Gastroesophageal sphincter (tissue), 3 donors: ENCODE measurements at regions not wholly inside any gene's neighbourhood (a gene's known extent, or its start where the extent isn't known, plus 50 kb on each side); places are given as distances from the start of the nearest gene placed in this dataset.

Source experiments
- EP300 ChIP-seq: sonication (generic); formaldehyde crosslinking; IDR thresholded peaks from one replicate; pipeline ENCODE4 v1.6.1; 2017; ENCODE audit warnings: antibody characterized with exemption, mild to moderate bottlenecking
- TF ChIP-seq, protein P1 (sequence below), 4 experiments: fragments of 200-600 bp in 2 of 4; fragments of 450-650 bp in 2 of 4; sonication (generic) in 1 of 4; IDR thresholded peaks; one replicate each; pipeline ENCODE4 v1.5.1; 2017 to 2019; ENCODE audit warnings: antibody characterized with exemption in 4 of 4, mild to moderate bottlenecking in 2 of 4, moderate library complexity in 2 of 4

- TF ChIP-seq EP300, result no peak
- TF ChIP-seq, protein P1, sequence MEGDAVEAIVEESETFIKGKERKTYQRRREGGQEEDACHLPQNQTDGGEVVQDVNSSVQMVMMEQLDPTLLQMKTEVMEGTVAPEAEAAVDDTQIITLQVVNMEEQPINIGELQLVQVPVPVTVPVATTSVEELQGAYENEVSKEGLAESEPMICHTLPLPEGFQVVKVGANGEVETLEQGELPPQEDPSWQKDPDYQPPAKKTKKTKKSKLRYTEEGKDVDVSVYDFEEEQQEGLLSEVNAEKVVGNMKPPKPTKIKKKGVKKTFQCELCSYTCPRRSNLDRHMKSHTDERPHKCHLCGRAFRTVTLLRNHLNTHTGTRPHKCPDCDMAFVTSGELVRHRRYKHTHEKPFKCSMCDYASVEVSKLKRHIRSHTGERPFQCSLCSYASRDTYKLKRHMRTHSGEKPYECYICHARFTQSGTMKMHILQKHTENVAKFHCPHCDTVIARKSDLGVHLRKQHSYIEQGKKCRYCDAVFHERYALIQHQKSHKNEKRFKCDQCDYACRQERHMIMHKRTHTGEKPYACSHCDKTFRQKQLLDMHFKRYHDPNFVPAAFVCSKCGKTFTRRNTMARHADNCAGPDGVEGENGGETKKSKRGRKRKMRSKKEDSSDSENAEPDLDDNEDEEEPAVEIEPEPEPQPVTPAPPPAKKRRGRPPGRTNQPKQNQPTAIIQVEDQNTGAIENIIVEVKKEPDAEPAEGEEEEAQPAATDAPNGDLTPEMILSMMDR (IDR thresholded peaks at IDR 0.05), result no peak
Measured at GRCh38 chr10:109769966-109770365, 153.3 kb downstream of the XPNPEP1 start.
